PC-3 (cell line): ENCODE measurements at regions not wholly inside any gene's neighbourhood (a gene's known extent, or its start where the extent isn't known, plus 50 kb on each side); places are given as distances from the start of the nearest gene placed in this dataset.

Source experiments
- ATAC-seq: fragments of 200-7000 bp; cut with Tn5 transposase; 2 replicates; pipeline ENCODE4 v1.9.1; 2020; ENCODE audit warnings: mild to moderate bottlenecking, moderate library complexity
- BruUV-seq: library from RNA; stranded (reverse); fragments of 400-500 nt; replicated peaks from 2 replicates; lab custom pipeline; 2021; lab: Mats Ljungman, UMichigan
- CTCF ChIA-PET: fragments of 300-600 bp; sonication (Branson Sonifier 250); formaldehyde crosslinking; loops from one replicate; lab custom pipeline; 2022; ENCODE audit warnings: antibody characterized with exemption; lab: Charles Lee
- POLR2A ChIA-PET: fragments of 300-600 bp; sonication (Branson Sonifier 250); formaldehyde crosslinking; loops from one replicate; lab custom pipeline; 2022; ENCODE audit warnings: antibody characterized with exemption; ENCODE audit not compliant: unreplicated experiment; lab: Charles Lee
- DNase-seq: peaks from one replicate; pipeline ENCODE4 v3.0.0-alpha.2; 2015
- H2AFZ ChIP-seq: fragments of 300-600 bp; sonication (generic); 2 replicates; pipeline ENCODE4 v1.6.0; 2016; ENCODE audit warnings: antibody characterized with exemption, low read length
- H3F3A ChIP-seq: fragments of 300-600 bp; sonication (generic); one replicate; pipeline ENCODE4 v1.6.0; 2017; ENCODE audit warnings: antibody characterized with exemption, low read length, control low read depth, mild to moderate bottlenecking; ENCODE audit not compliant: unreplicated experiment
- H3K27ac ChIP-seq: fragments of 300-600 bp; sonication (generic); 2 replicates; pipeline ENCODE4 v1.5.1; 2016; ENCODE audit warnings: mild to moderate bottlenecking, low read length
- H3K27me3 ChIP-seq: fragments of 300-600 bp; sonication (generic); 2 replicates; pipeline ENCODE4 v1.6.1; 2016; ENCODE audit warnings: low read length, mixed read lengths
- H3K36me3 ChIP-seq: fragments of 300-600 bp; sonication (generic); 2 replicates; pipeline ENCODE4 v1.6.1; 2016; ENCODE audit warnings: low read depth, mixed run types, low read length, mixed read lengths
- H3K4me1 ChIP-seq: fragments of 300-600 bp; sonication (generic); 2 replicates; pipeline ENCODE4 v1.5.1; 2016; ENCODE audit warnings: low read length; ENCODE audit not compliant: insufficient read depth
- H3K4me2 ChIP-seq: fragments of 300-600 bp; sonication (generic); 2 replicates; pipeline ENCODE4 v1.6.0; 2016; ENCODE audit warnings: low read length
- H3K4me3 ChIP-seq: fragments of 300-600 bp; sonication (generic); 2 replicates; pipeline ENCODE4 v1.5.1; 2016; ENCODE audit warnings: mild to moderate bottlenecking, low read length, mixed read lengths
- H3K79me2 ChIP-seq: fragments of 300-600 bp; sonication (generic); 2 replicates; pipeline ENCODE4 v1.6.1; 2017; ENCODE audit warnings: low read length, mixed read lengths
- H3K9ac ChIP-seq: fragments of 300-600 bp; sonication (generic); 2 replicates; pipeline ENCODE4 v1.6.0; 2016; ENCODE audit warnings: mild to moderate bottlenecking, low read length
- H3K9me2 ChIP-seq: fragments of 300-600 bp; sonication (generic); replicated peaks from 2 replicates; pipeline ENCODE4 v1.6.1; 2016; ENCODE audit warnings: mixed run types, low read length, mixed read lengths
- H3K9me3 ChIP-seq: fragments of 300-600 bp; sonication (generic); 2 replicates; pipeline ENCODE4 v1.6.1; 2016; ENCODE audit warnings: low read length, mixed read lengths
- H4K20me1 ChIP-seq: fragments of 300-600 bp; sonication (generic); 2 replicates; pipeline ENCODE4 v1.6.1; 2016; ENCODE audit warnings: low read length, mixed read lengths
- CTCF ChIP-seq: fragments of 300-600 bp; sonication (generic); conservative IDR thresholded peaks from 2 replicates; pipeline ENCODE4 v1.5.1; 2017; ENCODE audit warnings: antibody characterized with exemption, low read depth, mild to moderate bottlenecking, low read length
- EZH2 ChIP-seq: fragments of 300-600 bp; sonication (generic); IDR thresholded peaks from one replicate; pipeline ENCODE4 v1.6.1; 2017; ENCODE audit warnings: antibody characterized with exemption, mild to moderate bottlenecking, low read length; ENCODE audit not compliant: unreplicated experiment
- EZH2phosphoT487 ChIP-seq: fragments of 300-600 bp; sonication (generic); IDR thresholded peaks from 2 replicates; pipeline ENCODE4 v1.6.1; 2018; ENCODE audit warnings: mild to moderate bottlenecking, antibody characterized with exemption, low read length, borderline replicate concordance
- intact Hi-C: fragments of 100-400 bp; cut with micrococcal nuclease; formaldehyde crosslinking; loops from 2 replicates; pipeline ENCODE4 v1.9.0; 2023

DNA sequence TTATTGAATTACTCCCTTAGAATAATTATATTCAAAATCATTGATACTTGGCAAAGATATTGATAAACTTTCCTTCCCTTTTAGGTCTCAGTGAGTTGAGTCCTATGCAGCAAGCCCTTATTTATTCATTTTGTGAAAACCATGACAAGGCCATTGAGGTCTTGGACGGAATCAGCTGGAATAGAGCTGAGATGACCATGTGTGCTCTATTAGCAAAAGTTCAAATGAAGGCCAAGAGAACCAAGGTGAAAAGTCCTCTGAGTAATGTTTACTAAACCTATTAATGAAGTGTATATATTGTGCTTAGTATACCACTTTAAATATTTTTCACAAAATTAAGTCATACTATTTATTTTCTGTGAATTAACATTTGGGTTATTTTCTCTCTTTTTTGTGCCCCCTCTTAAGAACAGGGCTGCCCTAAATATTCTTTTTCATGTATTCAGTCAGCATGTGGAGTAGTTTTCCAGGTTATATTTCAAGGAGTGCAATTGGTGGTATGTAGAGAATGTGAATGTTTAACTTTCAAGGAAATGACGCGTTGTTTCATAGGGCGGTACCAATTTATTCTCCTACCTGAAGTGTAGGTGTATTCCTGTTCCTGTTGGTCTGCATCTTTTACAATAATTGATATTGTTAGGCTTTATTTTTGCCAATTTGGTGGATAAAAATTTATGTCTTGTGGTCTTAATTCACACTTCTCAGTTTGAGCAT is 201.4 kb downstream of the TTC6 start:
- peaks cover 9% of the 10 kb centered on the region for H3K4me1 ChIP-seq
- peak; percentile 36 for DNase-seq

GRCh38 chr14:37797675-37798074 is 202.2 kb downstream of the TTC6 start:
- no peak for TF ChIP-seq EZH2
- no peak for TF ChIP-seq EZH2phosphoT487
- H3K27me3 ChIP-seq, result no peaks in the 10 kb centered on the region
- CTCF ChIA-PET, result no interaction called here
- no peaks in the 10 kb centered on the region for H4K20me1 ChIP-seq
- no peak overlapping the region for H3K4me3 ChIP-seq
- no peaks in the 10 kb centered on the region for H3K36me3 ChIP-seq
- H3K9me3 ChIP-seq, result no peaks in the 10 kb centered on the region
- POLR2A ChIA-PET, result no interaction called here
- intact Hi-C loops, result loop anchor here (2.0 kb wide), 1 partner anchor 19 kb away; no protein-coding TSS in a partner anchor
- no peak overlapping the region for H2AFZ ChIP-seq
- no peaks in the 10 kb centered on the region for H3K79me2 ChIP-seq
- no peak overlapping the region for H3K4me2 ChIP-seq
- no peaks in the 10 kb centered on the region for H3F3A ChIP-seq
- no peak overlapping the region for H3K9ac ChIP-seq
- ATAC-seq, result no peak
- no peak overlapping the region for H3K27ac ChIP-seq
- peaks cover 9% of the 10 kb centered on the region for H3K4me1 ChIP-seq
- H3K9me2 ChIP-seq, result no peaks in the 10 kb centered on the region
- BruUV-seq, result no TSS peak
- DNase-seq, result no peak

More for the DNA sequence above, 201.4 kb downstream of the TTC6 start:
- Histone ChIP-seq H3K4me3 (no peak overlapping the region), H3K36me3 (no peaks in the 10 kb centered on the region), H3F3A (no peaks in the 10 kb centered on the region), H3K27me3 (no peaks in the 10 kb centered on the region), H4K20me1 (no peaks in the 10 kb centered on the region), H3K79me2 (no peaks in the 10 kb centered on the region), H3K9ac (no peak overlapping the region), H3K4me2 (no peak overlapping the region), H2AFZ (no peak overlapping the region), H3K9me3 (no peaks in the 10 kb centered on the region), H3K9me2 (no peaks in the 10 kb centered on the region), H3K27ac (no peak overlapping the region)
- TF ChIP-seq CTCF (no peak), EZH2 (no peak), EZH2phosphoT487 (no peak)
- ChIA-PET POLR2A (no interaction called here), CTCF (no interaction called here)
- intact Hi-C loops, result loop anchor here (2.0 kb wide), 1 partner anchor 20 kb away; no protein-coding TSS in a partner anchor
- no TSS peak for BruUV-seq
- peak; percentile 53 for ATAC-seq

GRCh38 chr14:37807722-37808121 is 212.3 kb downstream of the TTC6 start:
- no peak for DNase-seq
- no peaks in the 10 kb centered on the region for H3K4me1 ChIP-seq
- no peak overlapping the region for H3K9ac ChIP-seq
- no peak for ATAC-seq
- CTCF ChIA-PET, result no interaction called here
- H3K36me3 ChIP-seq, result no peaks in the 10 kb centered on the region
- no peak for TF ChIP-seq EZH2
- TF ChIP-seq CTCF, result no peak
- no peak for TF ChIP-seq EZH2phosphoT487
- H3K4me3 ChIP-seq, result no peak overlapping the region
- H3K9me2 ChIP-seq, result no peaks in the 10 kb centered on the region
- H3K27ac ChIP-seq, result no peak overlapping the region
- no peaks in the 10 kb centered on the region for H3K79me2 ChIP-seq
- H3F3A ChIP-seq, result no peaks in the 10 kb centered on the region
- no peaks in the 10 kb centered on the region for H3K27me3 ChIP-seq
- H4K20me1 ChIP-seq, result no peaks in the 10 kb centered on the region
- BruUV-seq, result no TSS peak
- H3K9me3 ChIP-seq, result no peaks in the 10 kb centered on the region
- intact Hi-C loops, result no loop called here
- POLR2A ChIA-PET, result no interaction called here
- H3K4me2 ChIP-seq, result no peak overlapping the region
- no peak overlapping the region for H2AFZ ChIP-seq
